Kidney tubule cell (primary cell): ENCODE measurements at regions not wholly inside any gene's neighbourhood (a gene's known extent, or its start where the extent isn't known, plus 50 kb on each side); places are given as distances from the start of the nearest gene placed in this dataset.

Source experiments
- DNase-seq: peaks from one replicate; pipeline ENCODE4 v3.0.0-alpha.2; 2018; ENCODE audit warnings: low spot score

DNA sequence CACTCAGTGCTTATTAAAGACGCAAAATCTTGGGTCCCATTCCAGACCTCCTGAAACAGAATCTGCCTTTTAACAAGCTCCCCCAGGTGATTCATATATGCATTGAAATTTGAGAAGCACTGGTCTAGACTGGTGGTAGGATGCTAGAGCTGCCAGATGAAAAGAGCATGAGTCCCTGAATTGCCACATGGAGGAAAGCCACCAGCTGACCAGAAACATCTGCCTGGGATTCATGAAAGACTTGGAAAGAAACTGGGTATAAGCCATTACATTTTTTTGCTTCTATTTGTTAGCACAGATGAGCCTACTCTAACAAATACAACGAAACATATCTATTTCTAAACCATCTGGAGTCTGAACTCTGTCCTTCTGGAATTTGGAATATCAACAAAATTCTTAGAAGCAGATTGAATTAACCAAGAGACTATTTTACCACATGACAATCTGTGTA lies 228.9 kb downstream of the RBM43 start:
- no peak for DNase-seq

DNA sequence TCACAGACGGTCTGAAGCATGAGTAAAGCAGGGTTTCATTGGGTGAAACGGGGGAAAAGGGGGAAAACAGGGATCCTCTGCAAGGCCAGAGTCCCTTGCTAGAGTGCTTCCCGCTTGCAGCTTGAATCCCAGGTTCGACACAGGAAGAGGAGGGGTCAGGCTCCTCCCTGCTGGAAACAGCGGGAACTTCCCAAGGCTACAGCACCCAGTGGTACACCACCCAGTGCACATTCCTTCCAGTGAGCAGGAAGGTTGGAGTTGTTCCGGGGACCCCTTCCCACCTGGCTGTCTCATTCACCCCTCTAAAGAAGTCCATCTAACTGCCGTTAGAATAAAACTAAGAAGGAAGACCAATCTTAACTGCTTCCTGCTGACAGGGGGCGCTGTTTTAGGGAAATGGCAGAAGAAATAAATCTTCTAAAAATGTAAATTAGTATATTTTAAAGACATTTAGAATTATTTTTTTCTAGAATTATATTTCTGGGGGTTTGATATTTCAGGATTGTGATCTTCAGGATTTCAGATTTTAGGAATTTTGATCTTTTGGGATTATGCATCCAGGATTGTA lies 230.9 kb downstream of the RBM43 start:
- DNase-seq = no peak

- DNase-seq = no peak
Measured at GRCh38 chr2:151029406-151030157, 232.1 kb downstream of the RBM43 start.

GRCh38 chr2:151028691-151029176 lies 232.9 kb downstream of the RBM43 start:
- DNase-seq = no peak

- no peak for DNase-seq
Measured at GRCh38 chr2:151027151-151027550, 234.5 kb downstream of the RBM43 start.

GRCh38 chr2:151025816-151026215 lies 235.8 kb downstream of the RBM43 start:
- DNase-seq = no peak

DNA sequence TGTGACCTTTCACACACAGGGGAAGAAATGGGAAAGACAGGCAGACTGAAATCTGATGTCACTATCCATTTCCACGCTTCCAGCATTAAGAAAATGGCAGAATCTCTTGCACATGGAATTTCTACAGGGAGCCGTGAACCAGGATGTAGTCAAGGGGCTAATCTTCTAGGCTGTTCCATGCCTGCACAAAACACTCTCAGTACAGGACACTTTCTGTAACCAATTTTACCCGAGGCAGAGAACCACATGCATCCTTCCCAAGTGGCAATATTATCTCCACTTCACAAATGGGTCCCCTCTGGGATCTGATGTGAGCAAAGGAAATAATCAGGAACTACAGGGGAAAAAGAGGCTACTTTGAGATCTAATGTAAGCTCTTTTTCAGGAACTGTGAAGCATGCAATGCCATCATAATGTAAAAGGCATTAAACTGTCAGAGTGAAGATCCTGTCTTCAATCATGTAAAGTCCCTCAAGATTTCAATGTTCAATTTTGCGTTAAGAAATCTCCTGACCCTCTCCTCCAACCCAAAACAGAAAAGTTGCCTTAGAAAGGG lies 236.9 kb downstream of the RBM43 start:
- no peak for DNase-seq

- no peak for DNase-seq
Measured at GRCh38 chr2:151021747-151022452, 239.8 kb downstream of the RBM43 start.

DNA sequence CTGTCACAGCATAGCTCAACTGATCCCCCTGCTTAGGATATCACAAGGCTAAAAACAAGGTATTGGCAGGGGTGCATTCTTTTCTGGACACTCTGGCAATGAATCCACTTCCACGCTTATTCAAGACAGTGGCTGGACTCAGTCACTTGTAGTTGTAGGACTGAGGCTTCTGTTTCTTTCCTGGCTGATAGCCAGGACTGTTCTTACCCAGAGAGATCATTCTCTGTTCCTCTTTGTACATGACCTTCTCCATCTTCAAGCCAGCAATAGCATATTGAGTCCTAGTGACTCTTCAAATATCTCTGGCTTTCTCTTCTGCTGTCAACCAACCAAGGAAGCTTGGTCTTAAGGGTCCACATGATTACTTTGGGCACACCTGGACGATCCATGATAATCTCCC lies 241.3 kb downstream of the RBM43 start:
- DNase-seq = no peak

- no peak for DNase-seq
Measured at GRCh38 chr2:151009437-151010175, 252.1 kb downstream of the RBM43 start.

DNA sequence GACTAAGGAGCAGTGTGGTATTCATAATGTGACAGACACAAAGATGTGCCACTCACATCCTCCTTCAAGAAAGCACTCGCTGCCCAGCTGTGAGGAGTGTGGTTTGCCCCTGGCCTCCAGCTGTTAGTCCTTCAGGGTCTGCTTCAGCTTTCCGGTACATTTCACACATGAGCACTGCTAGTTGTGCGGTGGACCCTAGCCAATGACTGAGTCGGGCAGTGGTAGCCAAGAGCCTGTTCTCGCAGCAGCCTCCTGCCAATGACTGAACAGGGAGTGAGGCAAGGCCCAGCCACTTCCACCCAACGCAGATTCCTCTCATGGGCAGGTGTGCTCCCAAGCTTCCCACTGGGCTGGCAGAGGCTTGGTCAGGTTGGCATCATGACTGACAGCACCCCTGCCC lies 254.3 kb downstream of the RBM43 start:
- DNase-seq = peak; percentile 22

DNA sequence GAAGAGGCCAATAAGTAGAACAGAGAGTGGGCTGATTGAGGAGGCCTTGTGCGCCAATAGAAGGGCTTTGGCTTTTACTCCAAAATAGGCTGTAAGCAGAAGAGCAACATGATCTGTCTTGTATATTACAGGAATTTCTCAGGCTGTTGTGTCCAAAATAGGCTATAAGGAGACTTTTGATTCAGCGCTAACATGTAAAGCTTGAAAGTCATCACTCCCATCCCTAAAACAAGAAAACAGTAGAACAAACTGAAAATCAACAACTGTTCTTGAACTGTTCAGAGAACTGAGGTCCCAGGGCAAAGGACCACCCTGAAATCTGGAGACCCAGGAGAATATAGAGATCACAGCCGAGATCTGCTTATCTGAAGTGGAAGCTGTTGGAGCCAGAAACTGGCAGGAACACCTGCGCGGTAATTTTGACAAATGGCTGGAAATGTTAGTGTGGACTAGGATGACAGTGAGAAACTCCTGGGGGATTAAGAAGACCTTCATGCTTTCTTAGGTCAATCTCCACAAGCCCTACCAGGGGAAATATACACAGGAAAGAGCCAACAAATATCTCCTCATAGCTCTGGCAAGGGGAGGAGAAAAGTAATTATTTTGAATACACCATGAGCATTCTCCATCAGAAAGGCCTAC lies 258.6 kb downstream of the RBM43 start:
- DNase-seq = no peak

- DNase-seq = no peak
Measured at GRCh38 chr2:150997702-150998440, 263.8 kb downstream of the RBM43 start.

DNA sequence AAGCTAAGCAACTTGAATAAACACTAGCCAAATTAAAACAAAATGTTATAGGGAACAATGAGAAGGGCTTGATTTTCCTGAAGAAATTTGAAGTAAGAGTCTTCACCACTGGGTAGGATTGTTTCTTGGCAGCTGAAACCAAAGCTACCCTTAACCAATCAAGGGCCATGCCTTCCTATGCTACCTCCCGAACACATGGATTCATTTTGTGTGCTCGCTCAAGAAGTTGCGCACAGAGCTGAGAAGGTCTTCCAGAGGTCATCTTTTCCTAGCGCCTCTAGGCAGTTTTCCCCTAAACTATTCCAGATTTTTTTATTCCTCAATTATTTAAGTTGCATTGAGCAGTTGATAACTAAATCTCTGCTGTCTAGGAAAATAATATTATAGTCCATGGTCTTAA lies 264.6 kb downstream of the RBM43 start:
- DNase-seq = no peak

DNA sequence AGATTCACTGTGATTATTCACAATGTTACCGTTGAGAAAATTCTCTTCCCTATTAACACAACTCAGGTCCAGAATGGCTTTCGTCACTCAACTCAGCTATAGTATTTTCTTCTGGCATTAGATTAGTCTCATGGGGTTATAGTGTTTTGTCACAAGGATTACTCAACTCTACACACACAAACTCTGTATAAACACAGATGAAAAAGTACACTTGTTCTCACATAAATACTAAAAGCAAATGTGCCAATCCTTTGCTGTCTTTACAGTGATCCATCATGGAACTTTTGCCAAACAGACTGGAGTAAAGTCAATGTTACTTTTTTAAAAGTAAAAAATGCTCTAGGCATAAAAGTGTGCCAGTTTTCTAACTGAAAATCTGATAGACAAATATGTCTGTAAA lies 267.6 kb downstream of the RBM43 start:
- no peak for DNase-seq

DNA sequence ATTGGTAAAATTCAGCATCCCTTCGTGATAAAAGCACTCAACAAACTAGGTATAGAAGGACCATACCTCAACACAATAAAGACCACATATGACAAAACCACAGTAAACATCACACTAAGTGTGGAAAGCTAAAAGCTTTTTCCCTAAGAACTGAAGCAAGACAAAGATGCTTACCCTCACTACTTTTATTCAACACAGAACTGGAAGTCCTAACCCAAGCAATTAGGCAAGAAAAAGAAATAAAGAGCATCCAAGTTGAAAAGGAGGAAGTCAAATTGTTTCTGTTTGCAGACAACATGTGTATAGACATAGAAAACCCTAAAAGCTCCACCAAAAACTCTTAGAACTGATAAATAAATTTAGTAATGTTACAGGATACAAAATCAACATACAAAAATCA lies 271.7 kb downstream of the RBM43 start:
- DNase-seq = no peak

- DNase-seq = no peak
Measured at GRCh38 chr2:150985741-150986140, 275.9 kb downstream of the RBM43 start.

- no peak for DNase-seq
Measured at GRCh38 chr2:150983314-150983897, 278.3 kb downstream of the RBM43 start.

DNA sequence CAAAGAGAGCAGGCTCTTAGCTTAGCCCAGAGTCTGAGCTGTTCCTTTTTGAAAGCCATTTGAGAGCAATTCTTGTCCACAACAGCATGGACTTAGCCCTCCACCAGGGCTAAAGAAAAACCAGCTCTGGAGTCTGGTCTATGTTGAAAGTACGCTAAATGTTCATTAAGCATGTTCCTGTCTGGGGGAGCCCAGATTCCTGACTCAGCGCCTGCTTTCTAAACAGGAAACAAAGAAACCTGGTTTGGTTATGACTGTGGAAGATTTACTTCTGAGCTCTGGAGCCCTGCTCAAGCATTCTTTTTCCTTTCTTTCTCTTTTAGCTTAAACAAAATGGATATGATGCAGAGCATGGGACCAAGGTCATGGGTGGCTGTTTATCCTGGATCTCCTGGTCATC lies 279.8 kb downstream of the RBM43 start:
- peak; percentile 38 for DNase-seq

- DNase-seq = no peak
Measured at GRCh38 chr2:150978053-150978452, 283.6 kb downstream of the RBM43 start.
